ENCODE measurements at regions not wholly inside any gene's neighbourhood (a gene's known extent, or its start where the extent isn't known, plus 50 kb on each side); places are given as distances from the start of the nearest gene placed in this dataset.

GRCh38 chr2:15681089-15681885 lies 89.6 kb downstream of the DDX1 start:
- Histone ChIP-seq H3K27me3 (no peaks in the 10 kb centered on the region), H3K4me1 (no peaks in the 10 kb centered on the region), H3K27ac (no peak overlapping the region), H3K36me3 (no peaks in the 10 kb centered on the region), H3K4me3 (no peak overlapping the region), H3K9me3 (no peaks in the 10 kb centered on the region)
- DNase-seq (no peak), ATAC-seq (no peak)
- intact Hi-C loops (cut with DNase I; ENCODE audit: low total_unique reads) (no loop called here), in situ Hi-C loops (cut with MboI; ENCODE audit: low sequenced_read_pairs in 4 of 4) (no loop called here)
- TF ChIP-seq CTCF (IDR thresholded peaks at IDR 0.05 in 4 of 5, conservative IDR thresholded peaks at IDR 0.05 in 1 of 5) (no peak), POLR2A (IDR thresholded peaks at IDR 0.05) (no peak)

- intact Hi-C loops (cut with DNase I; ENCODE audit: low total_unique reads): no loop called here
- TF ChIP-seq CTCF (IDR thresholded peaks at IDR 0.05 in 4 of 5, conservative IDR thresholded peaks at IDR 0.05 in 1 of 5) (no peak), POLR2A (IDR thresholded peaks at IDR 0.05) (no peak)
- Histone ChIP-seq H3K27ac (no peak overlapping the region), H3K4me1 (no peaks in the 10 kb centered on the region), H3K36me3 (no peaks in the 10 kb centered on the region), H3K27me3 (no peaks in the 10 kb centered on the region), H3K9me3 (no peaks in the 10 kb centered on the region), H3K4me3 (no peak overlapping the region)
- DNase-seq (no peak), ATAC-seq (no peak)
- in situ Hi-C loops (cut with MboI; ENCODE audit: low sequenced_read_pairs in 4 of 4): no loop called here
Measured at GRCh38 chr2:15682354-15682753, 90.7 kb downstream of the DDX1 start.

GRCh38 chr2:15684161-15685039 lies 92.7 kb downstream of the DDX1 start:
- Histone ChIP-seq H3K9me3 (no peaks in the 10 kb centered on the region), H3K36me3 (no peaks in the 10 kb centered on the region), H3K27me3 (no peaks in the 10 kb centered on the region), H3K4me1 (no peaks in the 10 kb centered on the region), H3K4me3 (no peak overlapping the region), H3K27ac (no peak overlapping the region)
- TF ChIP-seq CTCF (IDR thresholded peaks at IDR 0.05 in 4 of 5, conservative IDR thresholded peaks at IDR 0.05 in 1 of 5): no peak
- no peak for TF ChIP-seq POLR2A (IDR thresholded peaks at IDR 0.05)
- no peak for DNase-seq
- in situ Hi-C loops (cut with MboI; ENCODE audit: low sequenced_read_pairs in 4 of 4): no loop called here
- ATAC-seq: no peak
- intact Hi-C loops (cut with DNase I; ENCODE audit: low total_unique reads): no loop called here

- no peak overlapping the region for H3K4me3 ChIP-seq
- no peaks in the 10 kb centered on the region for H3K9me3 ChIP-seq
- intact Hi-C loops (cut with DNase I; ENCODE audit: low total_unique reads) (no loop called here), in situ Hi-C loops (cut with MboI; ENCODE audit: low sequenced_read_pairs in 4 of 4) (no loop called here)
- no peak for TF ChIP-seq POLR2A (IDR thresholded peaks at IDR 0.05)
- no peak for TF ChIP-seq CTCF (IDR thresholded peaks at IDR 0.05 in 4 of 5, conservative IDR thresholded peaks at IDR 0.05 in 1 of 5)
- no peaks in the 10 kb centered on the region for H3K4me1 ChIP-seq
- no peaks in the 10 kb centered on the region for H3K27me3 ChIP-seq
- no peak overlapping the region for H3K27ac ChIP-seq
- ATAC-seq: no peak
- no peaks in the 10 kb centered on the region for H3K36me3 ChIP-seq
- DNase-seq: no peak
Measured at GRCh38 chr2:15685143-15685542, 93.5 kb downstream of the DDX1 start.
